Neural progenitor cell (in vitro differentiated cells): ENCODE measurements at regions not wholly inside any gene's neighbourhood (a gene's known extent, or its start where the extent isn't known, plus 50 kb on each side); places are given as distances from the start of the nearest gene placed in this dataset.

Experiments
- EZH2 ChIP-seq: fragments of 200-600 bp; sonication (generic); IDR thresholded peaks from 2 replicates; pipeline ENCODE4 v1.6.1; 2017; ENCODE audit warnings: antibody characterized with exemption, mild to moderate bottlenecking, moderate library complexity
- EZH2phosphoT487 ChIP-seq: fragments of 200-600 bp; sonication (generic); IDR thresholded peaks from 2 replicates; pipeline ENCODE4 v1.6.1; 2017; ENCODE audit warnings: antibody characterized with exemption
- TF ChIP-seq, protein P1 (sequence below): fragments of 200-600 bp; sonication (generic); IDR thresholded peaks from 2 replicates; pipeline ENCODE4 v1.5.1; 2017; ENCODE audit warnings: antibody characterized with exemption, mild to moderate bottlenecking

DNA sequence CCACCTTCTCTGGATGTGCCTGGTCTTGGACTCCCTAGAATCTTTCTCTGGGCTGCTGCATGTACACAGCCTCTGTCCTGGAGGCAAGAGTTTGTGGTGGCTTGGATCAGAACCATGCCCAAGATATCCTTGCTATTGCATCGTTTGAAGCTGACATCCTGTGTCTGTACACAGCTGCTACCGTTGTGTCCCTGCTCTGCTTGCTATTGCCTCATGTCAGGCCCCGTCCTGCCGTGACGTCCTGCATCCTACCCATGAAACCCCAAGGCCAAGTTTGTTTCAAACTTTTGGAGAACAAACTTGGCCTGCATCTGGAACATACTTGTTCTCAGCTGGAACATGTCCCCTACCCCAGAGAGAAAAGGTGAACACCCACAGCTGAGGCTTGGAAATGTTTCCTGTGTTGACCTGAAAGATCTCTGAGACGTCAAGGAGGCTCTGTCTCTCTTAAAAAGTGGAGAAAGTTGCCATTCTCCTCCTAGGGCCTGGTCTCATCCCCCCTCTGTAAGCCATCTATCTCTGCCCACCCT lies 78.1 kb downstream of the HFE start:
- TF ChIP-seq, protein P1, sequence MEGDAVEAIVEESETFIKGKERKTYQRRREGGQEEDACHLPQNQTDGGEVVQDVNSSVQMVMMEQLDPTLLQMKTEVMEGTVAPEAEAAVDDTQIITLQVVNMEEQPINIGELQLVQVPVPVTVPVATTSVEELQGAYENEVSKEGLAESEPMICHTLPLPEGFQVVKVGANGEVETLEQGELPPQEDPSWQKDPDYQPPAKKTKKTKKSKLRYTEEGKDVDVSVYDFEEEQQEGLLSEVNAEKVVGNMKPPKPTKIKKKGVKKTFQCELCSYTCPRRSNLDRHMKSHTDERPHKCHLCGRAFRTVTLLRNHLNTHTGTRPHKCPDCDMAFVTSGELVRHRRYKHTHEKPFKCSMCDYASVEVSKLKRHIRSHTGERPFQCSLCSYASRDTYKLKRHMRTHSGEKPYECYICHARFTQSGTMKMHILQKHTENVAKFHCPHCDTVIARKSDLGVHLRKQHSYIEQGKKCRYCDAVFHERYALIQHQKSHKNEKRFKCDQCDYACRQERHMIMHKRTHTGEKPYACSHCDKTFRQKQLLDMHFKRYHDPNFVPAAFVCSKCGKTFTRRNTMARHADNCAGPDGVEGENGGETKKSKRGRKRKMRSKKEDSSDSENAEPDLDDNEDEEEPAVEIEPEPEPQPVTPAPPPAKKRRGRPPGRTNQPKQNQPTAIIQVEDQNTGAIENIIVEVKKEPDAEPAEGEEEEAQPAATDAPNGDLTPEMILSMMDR = no peak
- no peak for TF ChIP-seq EZH2
- no peak for TF ChIP-seq EZH2phosphoT487
